ENCODE measurements at regions not wholly inside any gene's neighbourhood (a gene's known extent, or its start where the extent isn't known, plus 50 kb on each side); places are given as distances from the start of the nearest gene placed in this dataset.

DNA sequence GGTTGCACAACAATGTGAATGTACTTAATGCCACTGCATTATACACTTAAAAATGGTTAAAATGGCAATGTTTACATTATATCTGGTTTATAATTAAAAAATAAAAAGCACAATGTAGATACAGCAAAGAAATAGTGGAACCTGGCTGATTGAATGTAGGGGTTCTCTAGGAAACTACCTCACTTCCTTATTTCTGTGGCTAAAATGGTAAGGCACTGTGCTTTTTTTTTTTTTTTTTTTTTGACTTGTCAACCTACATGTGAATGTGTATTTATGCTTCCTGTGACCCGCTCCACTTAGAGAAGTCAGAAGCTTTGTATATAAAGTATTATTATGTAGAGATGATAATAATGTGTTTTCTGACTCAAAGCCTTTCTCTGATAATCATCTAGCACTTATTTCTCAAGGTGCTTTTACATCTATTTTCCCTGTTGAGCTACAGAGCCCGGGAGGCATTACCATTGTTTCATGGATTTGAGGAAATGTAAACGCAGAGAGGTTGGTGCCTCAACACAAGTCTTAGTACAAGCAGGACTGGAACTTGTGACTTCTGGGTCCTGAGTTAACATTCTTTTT is 55.0 kb downstream of the SOX4 start:
- no peak for DNase-seq

DNA sequence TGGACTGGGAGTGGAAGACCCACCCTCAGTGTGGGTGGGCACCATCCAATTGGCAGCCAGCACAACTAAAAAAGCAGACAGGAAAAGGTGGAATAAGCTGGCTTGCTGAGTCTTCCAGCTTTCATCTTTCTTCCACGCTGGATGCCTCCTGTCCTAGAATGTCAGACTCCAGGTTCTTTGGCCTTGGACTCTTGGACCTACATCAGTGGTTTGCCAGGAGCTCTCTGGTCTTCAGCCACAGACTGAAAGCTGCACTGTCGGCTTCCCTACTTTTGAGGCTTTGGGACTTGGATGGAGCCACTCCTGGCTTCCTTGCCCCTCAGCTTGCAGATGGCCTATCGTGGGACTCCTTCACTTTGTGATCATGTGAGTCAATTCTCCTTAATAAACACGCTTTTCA is 59.8 kb downstream of the SOX4 start:
- DNase-seq = no peak

- no peak for DNase-seq
Observed at GRCh38 chr6:21653905-21654304, 60.4 kb downstream of the SOX4 start.

DNA sequence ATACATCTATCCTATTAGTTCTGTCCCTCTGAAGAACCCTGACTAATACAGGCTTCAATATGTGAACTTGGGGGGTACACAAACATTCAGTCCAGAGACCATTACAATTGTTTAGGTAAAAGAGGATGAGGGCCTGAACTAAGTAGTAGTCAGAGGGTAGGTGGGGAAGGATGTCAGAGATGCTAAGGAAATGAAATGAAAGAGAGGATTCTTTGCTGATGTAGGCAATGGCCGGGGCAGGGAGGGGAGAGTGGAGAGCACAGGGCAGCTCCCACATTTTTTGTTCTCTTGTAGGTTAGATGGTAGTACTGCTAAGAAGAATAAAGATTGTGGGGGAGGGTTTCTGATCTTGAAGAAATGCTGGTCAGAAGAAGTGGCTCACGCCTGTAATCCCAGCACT is 60.8 kb downstream of the SOX4 start:
- DNase-seq = no peak

DNA sequence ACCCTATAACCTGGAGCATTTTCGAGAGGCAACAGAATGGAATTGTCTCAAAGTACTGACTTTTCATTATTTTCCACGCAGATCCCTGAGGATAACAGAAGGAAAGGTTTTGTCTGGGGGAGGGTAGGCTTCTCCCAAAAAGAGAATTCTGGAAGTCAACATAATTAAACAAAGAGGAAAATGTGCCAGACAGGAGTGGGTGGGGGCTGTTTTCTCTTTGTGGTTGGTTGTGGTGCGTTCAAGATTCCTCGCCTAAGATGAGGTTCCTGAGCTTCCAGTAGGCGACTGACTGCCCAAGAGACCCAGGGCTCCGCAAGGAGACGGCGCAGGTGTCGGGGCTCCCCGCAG is 70.4 kb downstream of the SOX4 start:
- DNase-seq = no peak

DNA sequence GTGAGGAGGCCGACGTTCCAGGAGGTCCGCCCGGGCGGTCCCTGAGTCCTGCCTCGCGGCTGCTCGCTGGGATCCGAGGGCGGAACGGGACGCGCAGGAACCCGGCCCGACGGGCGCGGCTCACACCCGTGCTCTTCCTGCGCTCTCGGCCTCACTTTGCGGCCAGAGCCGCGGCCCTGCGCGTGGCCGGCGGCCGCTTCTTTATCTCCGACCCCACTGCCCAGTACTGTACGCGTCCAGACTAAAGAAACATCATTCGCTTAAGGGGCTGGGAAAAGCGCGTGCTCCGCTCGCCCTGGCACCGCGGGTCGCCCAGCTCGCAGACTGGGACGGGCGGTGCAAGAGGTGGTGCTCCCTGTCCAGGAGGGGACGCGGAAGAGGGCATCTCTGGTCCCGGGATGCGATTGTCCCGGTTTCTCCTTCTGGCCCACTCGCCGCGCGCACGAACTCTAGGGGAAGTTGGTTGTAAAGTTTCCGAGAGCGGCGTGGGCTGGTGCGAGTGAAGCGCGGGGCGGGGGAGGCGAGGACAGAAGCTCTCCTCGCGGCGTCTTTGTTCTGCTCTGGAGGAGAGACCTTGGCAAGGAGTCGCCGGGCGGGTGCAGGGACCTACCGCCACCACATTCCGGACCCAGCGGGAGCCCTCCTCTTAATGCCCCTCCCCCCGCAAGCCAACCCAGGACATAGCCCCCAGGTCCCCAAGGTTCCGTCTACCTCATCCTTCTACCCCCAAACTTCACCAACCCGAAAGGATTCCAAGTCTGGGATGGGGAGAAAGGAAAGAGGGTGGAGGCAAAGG is 71.0 kb downstream of the SOX4 start:
- peak; percentile 87 for DNase-seq

DNA sequence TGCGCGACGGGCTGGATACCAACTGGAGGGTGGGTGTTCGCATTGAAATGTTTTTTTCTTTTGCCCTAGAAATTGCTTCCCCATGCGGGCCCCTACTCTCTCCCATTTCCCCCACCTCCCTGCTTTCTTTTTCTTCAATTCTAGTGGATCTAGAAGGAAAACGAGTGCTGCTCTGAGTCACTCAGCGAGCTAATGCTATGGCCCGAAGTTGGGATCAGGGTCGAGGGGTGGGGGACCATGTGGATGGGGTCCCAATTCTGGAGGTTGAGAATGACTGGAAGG is 71.5 kb downstream of the SOX4 start:
- no peak for DNase-seq

DNA sequence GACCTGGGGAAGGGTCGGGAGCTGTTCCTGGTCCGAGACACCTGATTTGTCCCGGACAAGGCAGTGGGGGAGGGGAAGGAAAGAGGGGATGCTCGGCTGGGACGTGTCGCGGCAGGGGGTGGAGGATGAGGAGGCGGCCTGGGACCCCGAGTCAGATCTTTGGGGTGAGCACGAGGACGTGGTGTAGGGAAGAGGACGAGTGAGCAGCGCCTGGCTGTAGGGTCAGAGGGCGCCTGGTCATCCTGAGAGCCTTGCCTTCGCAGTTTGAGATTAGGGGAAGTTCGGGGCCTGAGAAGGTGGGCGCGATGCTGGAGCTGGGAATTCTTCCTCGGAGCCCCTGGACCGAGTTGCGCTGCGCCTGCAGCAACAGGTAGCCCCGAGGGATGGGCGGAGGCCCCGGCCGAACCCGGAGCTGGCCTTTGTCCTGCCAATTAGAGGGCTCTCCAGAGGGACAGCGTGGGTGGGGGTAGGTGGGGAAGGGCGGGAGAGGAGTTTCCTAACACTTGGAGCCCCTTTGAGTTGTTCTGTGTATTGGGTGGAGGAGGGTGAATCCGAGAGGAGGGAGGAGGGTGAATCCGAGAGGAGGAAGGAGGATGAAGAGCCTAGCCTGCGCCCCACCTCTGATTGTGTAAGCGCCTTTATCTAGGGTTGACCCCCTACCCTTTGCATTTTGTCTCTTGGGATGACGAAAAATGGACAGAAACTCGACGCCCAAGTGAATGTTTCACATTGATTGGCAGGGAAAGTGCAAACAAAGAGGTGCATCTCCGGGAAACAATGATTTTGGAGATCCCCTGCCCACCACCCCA is 72.0 kb downstream of the SOX4 start:
- peak; percentile 79 for DNase-seq

- peak; percentile 79 for DNase-seq
Observed at GRCh38 chr6:21666201-21666691, 72.7 kb downstream of the SOX4 start.

DNA sequence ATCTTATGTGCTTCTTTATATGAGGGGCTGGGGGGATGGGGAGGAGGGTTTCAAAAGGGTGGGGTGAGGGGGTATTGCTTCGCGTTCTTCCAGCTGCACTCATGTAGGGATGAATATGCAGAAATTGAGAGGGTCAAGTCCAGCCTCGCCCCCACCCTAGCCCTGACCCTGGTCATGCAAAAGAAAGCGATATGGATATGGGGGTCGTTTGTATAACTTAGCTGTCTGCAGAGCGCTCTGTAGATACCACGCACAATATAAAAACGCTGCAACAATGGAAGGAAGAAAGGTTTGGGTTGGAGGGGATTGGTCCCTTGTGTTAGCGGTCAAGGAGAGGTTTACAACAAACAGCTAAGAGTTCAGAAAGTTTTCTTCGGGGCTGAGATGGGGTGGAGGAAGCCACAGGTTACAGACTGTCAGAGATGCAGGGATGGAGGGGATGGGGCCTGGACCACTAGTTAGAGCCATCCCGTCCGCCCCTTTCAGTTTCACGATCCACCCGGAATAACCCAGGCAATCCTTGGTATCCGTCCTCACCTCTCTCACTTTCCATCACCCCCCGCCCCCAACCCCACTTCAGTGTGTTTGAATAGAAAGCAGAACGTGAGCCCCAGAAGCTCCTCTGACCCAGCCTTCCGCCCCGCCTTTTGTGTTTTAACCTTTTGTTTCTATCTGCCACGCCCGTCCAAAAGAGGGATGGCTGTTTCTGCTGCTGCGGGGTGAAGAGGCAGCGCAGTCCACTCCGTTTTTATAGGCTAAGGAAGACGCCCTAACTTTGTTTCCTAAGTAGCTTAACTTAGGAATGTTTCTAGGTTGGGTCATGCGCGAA is 73.5 kb downstream of the SOX4 start:
- DNase-seq = peak; percentile 75

GRCh38 chr6:21668795-21669194 is 75.2 kb downstream of the SOX4 start:
- no peak for DNase-seq

- DNase-seq = no peak
Observed at GRCh38 chr6:21676769-21677168, 83.2 kb downstream of the SOX4 start.

GRCh38 chr6:21678990-21679389 is 85.4 kb downstream of the SOX4 start:
- no peak for DNase-seq

GRCh38 chr6:21679761-21680265 is 86.3 kb downstream of the SOX4 start:
- no peak for DNase-seq

- DNase-seq = no peak
Observed at GRCh38 chr6:21680611-21681010, 87.1 kb downstream of the SOX4 start.

DNA sequence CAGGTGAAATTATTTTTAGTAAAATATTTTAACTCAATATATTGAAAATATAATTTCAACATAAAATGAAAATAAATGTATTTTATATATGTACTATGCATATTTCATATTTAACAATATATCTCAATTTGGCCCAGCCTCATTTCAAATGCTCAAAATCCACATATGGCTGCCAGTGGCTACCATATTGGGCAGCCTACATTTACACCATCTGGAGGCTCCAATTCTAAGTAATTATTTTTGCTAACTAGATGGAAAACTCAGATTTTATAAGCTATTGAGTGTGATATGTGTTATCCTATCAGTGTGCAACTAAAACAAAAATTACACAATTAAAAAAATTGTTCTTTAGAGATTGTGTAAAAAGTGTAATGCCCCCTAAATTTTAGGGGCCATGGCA is 96.9 kb downstream of the SOX4 start:
- no peak for DNase-seq

- no peak for DNase-seq
Observed at GRCh38 chr6:21691685-21692346, 98.3 kb downstream of the SOX4 start.

- no peak for DNase-seq
Observed at GRCh38 chr6:21692721-21693120, 99.2 kb downstream of the SOX4 start.

- no peak for DNase-seq
Observed at GRCh38 chr6:21694168-21694567, 100.6 kb downstream of the SOX4 start.

- no peak for DNase-seq
Observed at GRCh38 chr6:21707524-21708319, 114.2 kb downstream of the SOX4 start.

DNA sequence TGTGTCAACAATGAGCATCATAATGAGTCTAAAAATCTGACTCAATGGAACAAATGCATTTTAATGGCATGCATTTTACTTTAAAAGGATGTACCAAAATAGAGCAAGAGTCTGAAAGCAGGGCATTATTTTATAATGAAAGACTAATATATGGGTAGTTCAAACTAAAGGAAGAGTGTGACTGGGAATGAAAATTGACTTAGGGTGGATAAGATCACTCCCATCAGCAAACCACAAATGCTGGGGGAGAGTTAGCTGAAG is 114.7 kb downstream of the SOX4 start:
- no peak for DNase-seq

DNA sequence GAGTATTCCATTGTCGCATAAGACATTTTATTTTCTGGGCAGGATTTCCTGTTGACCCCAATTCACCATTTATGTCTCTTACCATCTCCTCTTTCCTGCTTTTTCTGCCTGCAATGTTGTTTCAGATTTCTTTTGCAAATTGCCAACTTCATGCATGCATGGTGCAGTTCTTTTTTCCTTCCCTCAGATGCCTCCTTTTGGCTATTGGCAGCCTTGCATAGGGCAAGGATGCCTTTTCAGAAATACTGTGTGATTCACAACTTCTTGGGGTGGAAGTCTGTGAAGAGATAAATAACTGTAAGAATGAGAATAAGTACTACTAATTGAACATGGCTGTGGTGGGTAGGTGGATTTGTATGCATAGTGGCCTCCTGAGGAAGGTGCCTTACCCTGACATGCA is 116.7 kb downstream of the SOX4 start:
- no peak for DNase-seq

All from retina (tissue), 1 donor.